Non-pigmented ciliary epithelial cell (primary cell): ENCODE measurements at regions not wholly inside any gene's neighbourhood (a gene's known extent, or its start where the extent isn't known, plus 50 kb on each side); places are given as distances from the start of the nearest gene placed in this dataset.
A peak's percentile ranks its signal among the peaks of the same experiment; 100 is the strongest.
"Not testable (repeated sequence)": the region's sequence is repeated elsewhere in the genome, so short reads cannot be mapped to it uniquely, and the experiment has no call there.

ENCODE experiments used
- DNase-seq: peaks from one replicate; pipeline ENCODE4 v3.0.0-alpha.2; 2010; ENCODE audit warnings: low read depth

GRCh38 chr3:20724241-20724640 lies 538.2 kb upstream of the SGO1 start:
- DNase-seq = no peak

DNA sequence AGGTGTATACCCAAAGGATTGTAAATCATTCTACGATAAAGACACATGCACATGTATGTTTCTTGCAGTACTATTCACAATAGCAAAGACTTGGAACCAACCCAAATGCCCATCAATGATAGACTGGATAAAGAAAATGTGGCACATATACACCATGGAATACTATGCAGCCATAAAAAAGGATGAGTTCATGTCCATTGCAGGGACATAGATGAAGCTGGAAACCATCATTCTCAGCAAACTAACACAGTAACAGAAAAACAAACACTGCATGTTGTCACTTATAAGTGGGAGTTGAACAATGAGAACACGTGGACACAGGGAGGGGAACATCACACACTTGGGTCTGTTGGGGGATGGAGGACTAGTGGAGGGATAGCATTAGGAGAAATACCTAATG lies 530.4 kb upstream of the SGO1 start:
- DNase-seq = not testable (repeated sequence)

DNA sequence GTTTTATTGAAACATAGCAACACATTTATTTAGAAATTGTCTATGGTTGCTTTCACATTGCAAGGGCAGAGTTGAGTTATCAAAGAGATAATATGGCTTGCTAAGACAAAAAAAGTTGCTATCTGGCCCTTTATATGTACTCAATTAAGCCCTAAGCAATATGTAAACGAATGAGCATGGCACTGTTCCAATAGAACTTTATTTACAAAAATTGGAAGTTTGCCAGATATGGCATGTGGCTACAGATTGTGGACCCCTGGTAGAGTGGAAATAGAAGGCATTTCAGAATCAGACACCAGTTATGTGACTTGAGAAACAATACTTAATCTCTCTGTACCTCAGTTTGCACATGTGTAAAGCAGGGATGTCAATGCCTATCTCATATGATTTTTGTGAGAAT lies 515.6 kb upstream of the SGO1 start:
- no peak for DNase-seq

DNA sequence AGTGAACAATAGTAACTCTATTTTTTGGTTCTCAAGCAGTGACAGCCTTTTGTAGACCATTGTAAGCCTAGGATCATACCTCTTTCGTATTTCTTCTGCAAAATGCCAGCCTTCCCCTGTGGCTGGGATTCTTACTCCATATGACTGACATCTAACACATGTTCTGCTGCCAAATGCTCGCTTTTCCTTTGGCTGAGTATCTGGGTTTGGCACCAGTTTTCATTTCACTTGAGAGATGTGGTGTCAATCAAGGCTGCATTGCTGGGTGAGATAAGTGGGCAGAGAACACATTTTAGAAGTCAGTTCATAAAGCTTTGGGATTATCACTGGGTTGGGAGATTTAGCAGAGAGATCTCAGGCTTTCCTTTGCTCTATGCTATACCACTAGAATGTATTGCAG lies 514.7 kb upstream of the SGO1 start:
- no peak for DNase-seq

- no peak for DNase-seq
These were observed 512.9 kb upstream of the SGO1 start for GRCh38 chr3:20698896-20699295.

DNA sequence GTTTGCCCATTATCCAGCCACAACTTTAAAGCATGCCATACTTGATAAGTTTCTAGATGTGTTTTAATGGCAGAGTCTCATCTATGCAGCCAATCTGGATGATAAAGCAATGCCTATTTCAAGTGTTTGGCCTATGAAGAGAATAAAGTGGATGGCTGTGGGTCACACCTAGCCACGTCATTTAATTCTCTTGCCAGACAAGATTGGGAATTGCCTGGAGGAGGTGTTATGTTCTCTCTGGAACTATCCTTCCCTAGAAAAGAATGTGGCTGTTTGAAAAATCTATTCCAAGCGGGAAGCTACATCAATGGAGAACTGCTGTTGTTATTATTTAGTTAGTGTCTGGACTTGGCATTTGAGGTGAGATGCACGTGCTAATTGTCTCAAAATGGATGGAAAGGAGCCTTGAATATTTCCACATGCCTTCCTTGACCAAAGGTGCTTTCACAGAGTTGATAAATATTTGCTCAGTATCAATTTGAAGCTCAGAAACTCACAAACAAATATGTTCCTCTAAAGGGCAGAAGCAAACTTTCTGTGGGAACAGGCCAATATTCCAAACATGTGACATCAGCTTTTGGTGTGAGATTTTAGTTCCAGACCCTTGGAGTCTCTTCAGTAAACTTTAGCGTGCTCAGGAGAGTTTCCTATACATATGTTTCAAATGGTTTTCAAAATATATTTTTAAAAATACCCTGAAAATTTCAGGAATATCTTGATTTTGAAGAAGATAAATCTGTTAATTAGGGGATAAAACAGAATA lies 510.6 kb upstream of the SGO1 start:
- no peak for DNase-seq

DNA sequence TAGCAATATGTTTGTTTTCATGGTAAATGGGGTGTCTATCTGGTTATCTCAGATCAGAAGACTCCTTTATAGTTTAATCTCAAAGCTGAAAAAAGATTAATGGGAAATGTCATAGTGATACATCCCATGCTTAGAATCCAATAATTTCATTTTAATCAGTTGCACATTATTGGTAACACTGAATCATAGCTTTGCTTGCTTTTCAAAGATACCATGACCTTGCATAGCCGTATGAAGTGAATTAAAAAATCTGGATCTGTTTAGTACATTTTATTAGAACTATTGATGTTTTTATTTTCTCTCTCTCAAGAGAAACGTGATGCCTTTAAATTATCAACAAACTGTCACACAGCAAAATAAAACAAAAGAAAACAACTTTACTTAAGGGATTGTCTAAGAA lies 506.7 kb upstream of the SGO1 start:
- no peak for DNase-seq

GRCh38 chr3:20683910-20684309 lies 497.9 kb upstream of the SGO1 start:
- DNase-seq = peak; percentile 62

DNA sequence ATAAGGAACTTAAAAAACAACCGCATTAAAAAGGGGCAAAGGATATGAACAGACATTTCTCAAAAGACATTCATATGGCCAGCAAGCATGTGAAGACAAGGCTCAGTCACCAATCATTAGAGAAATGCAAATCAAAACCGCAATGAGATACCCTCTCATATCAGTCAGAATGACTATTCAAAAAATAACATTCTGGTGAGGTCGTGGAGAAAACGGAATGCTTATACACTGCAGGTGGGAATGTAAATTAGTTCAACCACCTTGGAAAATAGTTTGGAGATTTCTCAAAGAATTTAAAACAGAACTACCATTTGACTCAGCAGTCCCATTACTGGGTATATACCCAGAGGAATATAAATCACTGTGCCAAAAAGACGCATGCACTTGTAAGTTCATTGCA lies 496.6 kb upstream of the SGO1 start:
- no peak for DNase-seq

DNA sequence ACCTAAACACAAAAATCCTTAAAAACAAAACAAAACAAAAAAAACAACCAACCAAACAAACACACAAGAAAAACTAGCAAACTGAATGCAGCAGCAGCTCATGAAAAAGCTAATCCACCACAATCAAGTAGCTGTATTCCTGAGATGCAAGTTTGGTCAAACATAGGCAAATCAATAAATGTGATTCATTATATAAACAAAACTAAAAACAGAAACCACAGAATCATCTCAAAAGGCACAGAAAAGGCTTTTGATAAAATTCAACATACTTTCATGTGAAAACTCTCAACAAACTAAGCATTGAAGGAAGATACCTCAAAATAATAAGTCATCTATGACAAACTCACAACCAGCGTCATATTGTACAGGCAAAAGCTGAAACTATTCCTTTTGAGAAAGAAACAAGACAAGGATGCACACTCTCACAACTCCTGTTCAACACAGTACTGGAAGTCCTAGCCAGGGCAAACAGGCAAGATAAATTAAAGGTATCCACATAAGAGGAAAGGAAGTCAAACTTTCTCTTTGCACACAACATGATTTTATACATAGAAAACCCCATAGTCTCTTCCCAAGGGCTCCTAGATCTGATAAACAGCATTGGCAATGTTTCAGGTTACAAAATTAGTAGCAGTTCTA lies 495.1 kb upstream of the SGO1 start:
- DNase-seq = no peak

DNA sequence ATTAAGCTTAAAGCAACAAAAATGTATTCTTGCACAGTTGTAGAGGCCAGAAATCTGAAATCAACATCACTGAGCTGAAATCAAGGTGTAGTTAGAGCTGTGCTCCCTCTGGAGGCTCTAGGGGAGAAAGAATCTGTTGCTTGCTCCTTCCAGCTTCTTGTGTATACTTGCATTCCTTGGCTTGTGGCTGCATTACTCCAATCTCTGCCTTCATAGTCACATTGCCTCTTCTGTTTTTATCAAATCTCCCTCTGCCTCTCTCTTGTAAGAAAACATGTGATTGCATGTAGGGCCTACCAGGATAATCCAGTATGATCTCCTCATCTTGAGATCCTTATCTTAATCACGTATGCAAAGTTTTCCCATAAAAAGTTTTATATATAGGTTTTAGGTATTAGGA lies 487.9 kb upstream of the SGO1 start:
- no peak for DNase-seq

DNA sequence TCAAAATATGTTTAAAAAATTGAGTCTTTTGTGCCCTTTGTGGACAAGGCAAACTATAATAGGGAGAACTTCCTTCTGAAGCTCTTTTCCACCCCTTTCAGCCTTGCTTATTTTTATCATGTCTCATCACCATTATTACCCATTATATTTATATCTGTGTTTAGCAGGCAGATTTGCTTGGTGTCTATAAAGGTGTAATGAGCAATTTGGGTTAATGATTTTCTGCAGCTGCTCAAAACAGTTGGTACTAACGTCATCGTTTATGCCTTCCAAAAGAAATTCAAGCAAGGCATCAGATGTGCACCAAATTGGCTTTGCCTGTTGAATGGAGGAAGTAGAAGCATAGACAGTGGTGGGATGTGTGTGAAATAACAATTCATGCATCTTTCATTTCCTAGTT lies 483.7 kb upstream of the SGO1 start:
- DNase-seq = no peak

- DNase-seq = no peak
These were observed 483.2 kb upstream of the SGO1 start for GRCh38 chr3:20669184-20669583.

- DNase-seq = no peak
These were observed 482.4 kb upstream of the SGO1 start for GRCh38 chr3:20668411-20668810.

DNA sequence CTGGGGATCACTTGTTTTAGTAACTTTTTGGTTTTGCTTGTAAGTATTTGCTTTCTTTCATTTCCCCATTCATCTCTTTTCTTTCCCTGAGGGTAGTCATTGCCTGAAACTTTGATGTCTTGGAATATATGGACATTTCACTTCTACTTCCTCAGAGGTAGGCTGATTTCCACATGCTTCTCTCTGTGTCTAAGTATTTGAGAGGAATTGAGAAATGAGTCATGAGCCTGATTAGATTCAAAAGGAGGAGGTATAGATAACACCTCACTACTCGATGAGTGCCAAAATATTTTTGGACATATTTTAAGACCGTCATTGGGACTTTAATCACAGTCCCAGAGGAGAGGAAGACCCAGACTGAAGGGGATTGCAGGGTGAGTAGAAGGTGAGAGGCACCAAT lies 480.1 kb upstream of the SGO1 start:
- no peak for DNase-seq

DNA sequence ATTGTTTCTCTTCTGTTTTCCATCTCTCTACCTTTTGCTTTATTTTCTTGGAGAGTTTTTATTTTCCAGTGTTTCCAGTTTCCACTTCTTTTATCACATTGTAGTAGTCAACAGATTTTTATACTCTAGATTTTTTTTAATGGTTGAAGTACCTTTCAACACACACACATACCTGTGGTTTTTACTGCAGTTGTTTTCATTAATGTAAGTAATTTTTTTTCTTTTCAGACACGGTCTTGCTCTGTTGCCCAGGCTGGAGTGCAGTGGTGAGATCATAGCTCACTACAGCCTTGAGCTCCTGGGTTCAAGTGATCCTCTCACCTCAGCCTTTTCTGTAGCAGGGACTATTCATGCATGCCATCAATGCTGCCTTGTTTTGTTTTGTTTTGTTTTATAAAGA lies 472.5 kb upstream of the SGO1 start:
- DNase-seq = no peak

GRCh38 chr3:20657560-20657959 lies 471.6 kb upstream of the SGO1 start:
- no peak for DNase-seq

GRCh38 chr3:20652231-20652986 lies 466.4 kb upstream of the SGO1 start:
- no peak for DNase-seq

- DNase-seq = peak; percentile 77
These were observed 462.9 kb upstream of the SGO1 start for GRCh38 chr3:20648921-20649381.

DNA sequence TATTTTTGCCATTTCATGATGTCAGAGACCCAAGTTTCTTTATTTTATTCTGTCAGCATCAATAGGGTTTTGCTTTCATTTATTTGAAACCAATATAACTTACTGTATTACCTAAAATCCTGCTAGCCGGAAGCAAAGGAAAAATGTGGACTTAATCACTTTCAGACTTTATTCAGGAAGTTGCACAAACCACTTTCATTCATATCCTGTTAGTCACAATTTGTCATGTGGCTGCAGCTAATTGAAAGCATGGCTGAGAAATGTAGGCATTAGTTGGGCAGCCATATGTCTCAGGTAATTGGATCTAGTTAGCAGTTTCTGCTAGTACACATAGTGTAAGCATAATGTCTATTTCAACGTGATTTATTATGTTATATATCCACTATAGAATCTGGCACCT lies 462.3 kb upstream of the SGO1 start:
- DNase-seq = peak; percentile 88

GRCh38 chr3:20646425-20646824 lies 460.4 kb upstream of the SGO1 start:
- no peak for DNase-seq

DNA sequence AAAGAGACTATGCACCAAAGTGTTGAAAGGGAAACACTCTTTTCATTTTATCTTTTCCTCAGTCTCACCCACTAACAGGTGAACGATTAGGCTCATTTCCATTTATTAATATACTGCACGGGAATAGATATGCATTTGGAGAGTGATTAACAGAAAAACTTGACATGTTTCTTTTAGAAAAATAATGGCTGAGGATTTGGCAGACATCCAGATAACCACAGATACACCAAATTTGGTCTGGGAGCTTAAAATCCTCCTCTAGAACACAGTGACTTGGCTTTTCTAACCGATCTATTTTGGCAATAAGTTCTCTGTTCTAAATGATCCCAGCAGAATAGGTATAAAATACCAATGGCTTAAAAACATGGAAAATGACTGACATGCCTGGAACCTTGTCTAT lies 459.3 kb upstream of the SGO1 start:
- no peak for DNase-seq

- peak; percentile 52 for DNase-seq
These were observed 451.7 kb upstream of the SGO1 start for GRCh38 chr3:20637729-20638128.
